ENCODE measurements at regions not wholly inside any gene's neighbourhood (a gene's known extent, or its start where the extent isn't known, plus 50 kb on each side); places are given as distances from the start of the nearest gene placed in this dataset.

DNA sequence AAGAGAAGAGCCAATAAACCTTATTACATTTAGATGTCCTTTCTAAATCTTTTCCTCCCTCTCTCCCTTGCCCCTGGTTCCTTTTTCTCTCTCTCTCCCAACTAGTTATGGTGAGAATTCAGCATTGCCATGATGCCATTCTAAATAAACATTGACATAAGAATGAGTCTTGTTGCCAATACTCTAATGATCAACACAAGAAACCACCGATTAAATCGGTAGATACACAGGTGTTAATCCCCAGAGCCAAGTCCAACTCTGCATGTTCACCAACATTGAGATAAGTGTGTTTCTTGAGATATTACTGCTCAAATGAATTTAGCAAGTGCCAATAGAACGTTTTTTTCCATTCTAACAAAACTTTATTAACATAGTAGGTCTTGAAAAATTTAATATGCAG, 412.1 kb downstream of the KCNJ2 start:
- TF ChIP-seq, protein P1, sequence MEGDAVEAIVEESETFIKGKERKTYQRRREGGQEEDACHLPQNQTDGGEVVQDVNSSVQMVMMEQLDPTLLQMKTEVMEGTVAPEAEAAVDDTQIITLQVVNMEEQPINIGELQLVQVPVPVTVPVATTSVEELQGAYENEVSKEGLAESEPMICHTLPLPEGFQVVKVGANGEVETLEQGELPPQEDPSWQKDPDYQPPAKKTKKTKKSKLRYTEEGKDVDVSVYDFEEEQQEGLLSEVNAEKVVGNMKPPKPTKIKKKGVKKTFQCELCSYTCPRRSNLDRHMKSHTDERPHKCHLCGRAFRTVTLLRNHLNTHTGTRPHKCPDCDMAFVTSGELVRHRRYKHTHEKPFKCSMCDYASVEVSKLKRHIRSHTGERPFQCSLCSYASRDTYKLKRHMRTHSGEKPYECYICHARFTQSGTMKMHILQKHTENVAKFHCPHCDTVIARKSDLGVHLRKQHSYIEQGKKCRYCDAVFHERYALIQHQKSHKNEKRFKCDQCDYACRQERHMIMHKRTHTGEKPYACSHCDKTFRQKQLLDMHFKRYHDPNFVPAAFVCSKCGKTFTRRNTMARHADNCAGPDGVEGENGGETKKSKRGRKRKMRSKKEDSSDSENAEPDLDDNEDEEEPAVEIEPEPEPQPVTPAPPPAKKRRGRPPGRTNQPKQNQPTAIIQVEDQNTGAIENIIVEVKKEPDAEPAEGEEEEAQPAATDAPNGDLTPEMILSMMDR (IDR thresholded peaks at IDR 0.05): no peak
- no peak for TF ChIP-seq POLR2A (IDR thresholded peaks at IDR 0.05)
